HEK293T (cell line): ENCODE measurements at regions not wholly inside any gene's neighbourhood (a gene's known extent, or its start where the extent isn't known, plus 50 kb on each side); places are given as distances from the start of the nearest gene placed in this dataset.

Experiments used
- ARNT ChIP-seq: fragments of 450-650 bp; IDR thresholded peaks from 2 replicates; pipeline ENCODE4 v1.6.1; 2017; ENCODE audit warnings: mild to moderate bottlenecking
- BHLHE40 ChIP-seq: fragments of 450-650 bp; IDR thresholded peaks from 2 replicates; pipeline ENCODE4 v1.6.1; 2016; ENCODE audit warnings: mild to moderate bottlenecking, moderate library complexity, borderline replicate concordance
- HDGF ChIP-seq: fragments of 450-650 bp; IDR thresholded peaks from 2 replicates; pipeline ENCODE4 v1.6.1; 2017; ENCODE audit warnings: antibody characterized with exemption, borderline replicate concordance
- SP1 ChIP-seq: fragments of 450-650 bp; IDR thresholded peaks from 2 replicates; pipeline ENCODE4 v1.6.1; 2017

GRCh38 chrX:150148749-150149672, 210.7 kb upstream of the EOLA2 start:
- TF ChIP-seq SP1 (no peak), BHLHE40 (no peak), ARNT (no peak), HDGF (no peak)
